SK-N-SH treated with all-trans-retinoic acid at 6 μM for 48 hours (cell line): ENCODE measurements at regions not wholly inside any gene's neighbourhood (a gene's known extent, or its start where the extent isn't known, plus 50 kb on each side); places are given as distances from the start of the nearest gene placed in this dataset.

Experiments used
- ATAC-seq: fragments of 200-7000 bp; cut with Tn5 transposase; 3 replicates; pipeline ENCODE4 v1.9.1; 2020; ENCODE audit warnings: mild to moderate bottlenecking, moderate library complexity
- ARNTL ChIP-seq: fragments of 450-650 bp; formaldehyde crosslinking; IDR thresholded peaks from 2 replicates; pipeline ENCODE4 v1.5.0; 2020; ENCODE audit warnings: low read depth, mild to moderate bottlenecking, moderate library complexity, borderline replicate concordance
- CREB5 ChIP-seq: fragments of 250-450 bp; sonication (Bioruptor Pico); IDR thresholded peaks from 2 replicates; pipeline ENCODE4 v1.5.1; 2020; ENCODE audit warnings: low read depth, mild to moderate bottlenecking, moderate library complexity
- CSDC2 ChIP-seq: fragments of 250-450 bp; sonication (Bioruptor Pico); IDR thresholded peaks from 2 replicates; pipeline ENCODE4 v1.5.0; 2020; ENCODE audit warnings: mild to moderate bottlenecking, moderate library complexity
- ESRRG ChIP-seq: fragments of 250-450 bp; sonication (Bioruptor Pico); IDR thresholded peaks from 2 replicates; pipeline ENCODE4 v1.6.1; 2021; ENCODE audit warnings: mild to moderate bottlenecking
- GLIS3 ChIP-seq: fragments of 250-450 bp; sonication (Bioruptor Pico); IDR thresholded peaks from 2 replicates; pipeline ENCODE4 v1.5.0; 2020; ENCODE audit warnings: mild to moderate bottlenecking, moderate library complexity
- ISL1 ChIP-seq: fragments of 250-450 bp; sonication (Bioruptor Pico); IDR thresholded peaks from 2 replicates; pipeline ENCODE4 v2.1.2; 2022; ENCODE audit warnings: mild to moderate bottlenecking, moderate library complexity
- OSR1 ChIP-seq: fragments of 250-450 bp; sonication (Bioruptor Pico); IDR thresholded peaks from 2 replicates; pipeline ENCODE4 v1.8.0; 2022; ENCODE audit warnings: moderate library complexity, mild to moderate bottlenecking, inconsistent platforms
- PATZ1 ChIP-seq: fragments of 250-450 bp; sonication (Bioruptor Pico); IDR thresholded peaks from 2 replicates; pipeline ENCODE4 v1.8.0; 2020; ENCODE audit warnings: mild to moderate bottlenecking, moderate library complexity, borderline replicate concordance
- PPARA ChIP-seq: fragments of 250-450 bp; sonication (Bioruptor Pico); IDR thresholded peaks from 2 replicates; pipeline ENCODE4 v1.5.0; 2020; ENCODE audit warnings: mild to moderate bottlenecking, borderline replicate concordance
- RARB ChIP-seq: fragments of 250-450 bp; sonication (Bioruptor Pico); IDR thresholded peaks from 2 replicates; pipeline ENCODE4 v1.8.0; 2021; ENCODE audit warnings: mild to moderate bottlenecking, moderate library complexity
- TOX ChIP-seq: fragments of 250-450 bp; sonication (Bioruptor Pico); IDR thresholded peaks from 2 replicates; pipeline ENCODE4 v1.8.0; 2021; ENCODE audit warnings: mild to moderate bottlenecking, moderate library complexity, borderline replicate concordance
- ZC3H10 ChIP-seq: fragments of 250-450 bp; sonication (Bioruptor Pico); IDR thresholded peaks from 2 replicates; pipeline ENCODE4 v1.5.1; 2021; ENCODE audit warnings: mild to moderate bottlenecking, moderate library complexity
- ZFP3 ChIP-seq: fragments of 250-450 bp; sonication (Bioruptor Pico); IDR thresholded peaks from 2 replicates; pipeline ENCODE4 v1.5.0; 2020; ENCODE audit warnings: mild to moderate bottlenecking, moderate library complexity
- ZFP30 ChIP-seq: fragments of 450-650 bp; formaldehyde crosslinking; IDR thresholded peaks from 2 replicates; pipeline ENCODE4 v1.5.0; 2022; ENCODE audit warnings: mild to moderate bottlenecking, moderate library complexity
- ZNF565 ChIP-seq: fragments of 450-650 bp; formaldehyde crosslinking; conservative IDR thresholded peaks from 2 replicates; pipeline ENCODE4 v1.5.0; 2020; ENCODE audit warnings: low read depth, mild to moderate bottlenecking, moderate library complexity
- ZNF70 ChIP-seq: fragments of 450-650 bp; formaldehyde crosslinking; IDR thresholded peaks from 2 replicates; pipeline ENCODE4 v1.5.0; 2020; ENCODE audit warnings: mild to moderate bottlenecking, moderate library complexity
- ZNF8 ChIP-seq: fragments of 450-650 bp; formaldehyde crosslinking; IDR thresholded peaks from 2 replicates; pipeline ENCODE4 v1.5.0; 2020; ENCODE audit warnings: mild to moderate bottlenecking, moderate library complexity
- TF ChIP-seq, protein P1 (sequence below): fragments of 250-450 bp; sonication (Bioruptor Pico); IDR thresholded peaks from 2 replicates; pipeline ENCODE4 v1.5.0; 2020; ENCODE audit warnings: mild to moderate bottlenecking, moderate library complexity
- TF ChIP-seq, protein P2 (sequence below): fragments of 250-450 bp; sonication (Bioruptor Pico); IDR thresholded peaks from 2 replicates; pipeline ENCODE4 v1.5.1; 2021; ENCODE audit warnings: mild to moderate bottlenecking, moderate library complexity

GRCh38 chr7:49321843-49322242, 397.5 kb downstream of the CDC14C start:
- TF ChIP-seq TOX (CRISPR knock-in tag) (no peak), RARB (CRISPR knock-in tag) (no peak), CSDC2 (CRISPR knock-in tag) (no peak), ZNF565 (CRISPR knock-in tag) (no peak), ZFP3 (CRISPR knock-in tag) (no peak), ISL1 (CRISPR knock-in tag) (no peak), ZNF8 (CRISPR knock-in tag) (no peak), ZNF70 (CRISPR knock-in tag) (no peak), PPARA (no peak)
- TF ChIP-seq, protein P1, sequence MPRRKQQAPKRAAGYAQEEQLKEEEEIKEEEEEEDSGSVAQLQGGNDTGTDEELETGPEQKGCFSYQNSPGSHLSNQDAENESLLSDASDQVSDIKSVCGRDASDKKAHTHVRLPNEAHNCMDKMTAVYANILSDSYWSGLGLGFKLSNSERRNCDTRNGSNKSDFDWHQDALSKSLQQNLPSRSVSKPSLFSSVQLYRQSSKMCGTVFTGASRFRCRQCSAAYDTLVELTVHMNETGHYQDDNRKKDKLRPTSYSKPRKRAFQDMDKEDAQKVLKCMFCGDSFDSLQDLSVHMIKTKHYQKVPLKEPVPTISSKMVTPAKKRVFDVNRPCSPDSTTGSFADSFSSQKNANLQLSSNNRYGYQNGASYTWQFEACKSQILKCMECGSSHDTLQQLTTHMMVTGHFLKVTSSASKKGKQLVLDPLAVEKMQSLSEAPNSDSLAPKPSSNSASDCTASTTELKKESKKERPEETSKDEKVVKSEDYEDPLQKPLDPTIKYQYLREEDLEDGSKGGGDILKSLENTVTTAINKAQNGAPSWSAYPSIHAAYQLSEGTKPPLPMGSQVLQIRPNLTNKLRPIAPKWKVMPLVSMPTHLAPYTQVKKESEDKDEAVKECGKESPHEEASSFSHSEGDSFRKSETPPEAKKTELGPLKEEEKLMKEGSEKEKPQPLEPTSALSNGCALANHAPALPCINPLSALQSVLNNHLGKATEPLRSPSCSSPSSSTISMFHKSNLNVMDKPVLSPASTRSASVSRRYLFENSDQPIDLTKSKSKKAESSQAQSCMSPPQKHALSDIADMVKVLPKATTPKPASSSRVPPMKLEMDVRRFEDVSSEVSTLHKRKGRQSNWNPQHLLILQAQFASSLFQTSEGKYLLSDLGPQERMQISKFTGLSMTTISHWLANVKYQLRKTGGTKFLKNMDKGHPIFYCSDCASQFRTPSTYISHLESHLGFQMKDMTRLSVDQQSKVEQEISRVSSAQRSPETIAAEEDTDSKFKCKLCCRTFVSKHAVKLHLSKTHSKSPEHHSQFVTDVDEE (CRISPR knock-in tag), result no peak
- TF ChIP-seq, protein P2, sequence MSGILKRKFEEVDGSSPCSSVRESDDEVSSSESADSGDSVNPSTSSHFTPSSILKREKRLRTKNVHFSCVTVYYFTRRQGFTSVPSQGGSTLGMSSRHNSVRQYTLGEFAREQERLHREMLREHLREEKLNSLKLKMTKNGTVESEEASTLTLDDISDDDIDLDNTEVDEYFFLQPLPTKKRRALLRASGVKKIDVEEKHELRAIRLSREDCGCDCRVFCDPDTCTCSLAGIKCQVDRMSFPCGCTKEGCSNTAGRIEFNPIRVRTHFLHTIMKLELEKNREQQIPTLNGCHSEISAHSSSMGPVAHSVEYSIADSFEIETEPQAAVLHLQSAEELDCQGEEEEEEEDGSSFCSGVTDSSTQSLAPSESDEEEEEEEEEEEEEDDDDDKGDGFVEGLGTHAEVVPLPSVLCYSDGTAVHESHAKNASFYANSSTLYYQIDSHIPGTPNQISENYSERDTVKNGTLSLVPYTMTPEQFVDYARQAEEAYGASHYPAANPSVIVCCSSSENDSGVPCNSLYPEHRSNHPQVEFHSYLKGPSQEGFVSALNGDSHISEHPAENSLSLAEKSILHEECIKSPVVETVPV (CRISPR knock-in tag), result no peak
- ATAC-seq, result no peak

- ATAC-seq, result no peak
Measured at GRCh38 chr7:49322476-49322875, 398.1 kb downstream of the CDC14C start.

More at GRCh38 chr7:49322476-49322875, 398.1 kb downstream of the CDC14C start:
- no peak for TF ChIP-seq PATZ1 (CRISPR knock-in tag)
- TF ChIP-seq GLIS3, result no peak
- TF ChIP-seq CREB5 (CRISPR knock-in tag), result no peak
- TF ChIP-seq ZFP30 (CRISPR knock-in tag), result no peak
- TF ChIP-seq PPARA, result no peak
- TF ChIP-seq ESRRG, result no peak
- no peak for TF ChIP-seq RARB (CRISPR knock-in tag)
- TF ChIP-seq ARNTL (CRISPR knock-in tag), result no peak
- TF ChIP-seq OSR1 (CRISPR knock-in tag), result no peak
- TF ChIP-seq ZC3H10 (CRISPR knock-in tag), result no peak
- no peak for TF ChIP-seq ZNF70 (CRISPR knock-in tag)
- TF ChIP-seq ZNF565 (CRISPR knock-in tag), result no peak
- TF ChIP-seq, protein P2 (CRISPR knock-in tag), result no peak
- TF ChIP-seq TOX (CRISPR knock-in tag), result no peak
- TF ChIP-seq, protein P1 (CRISPR knock-in tag), result no peak
